H1 (cell line): ENCODE measurements at regions not wholly inside any gene's neighbourhood (a gene's known extent, or its start where the extent isn't known, plus 50 kb on each side); places are given as distances from the start of the nearest gene placed in this dataset.

ENCODE experiments used
- CTCF ChIA-PET: fragments of 300-600 bp; sonication (Branson Sonifier 250); formaldehyde crosslinking; loops from one replicate; lab custom pipeline; 2021; ENCODE audit not compliant: partially characterized antibody; lab: Charles Lee
- POLR2A ChIA-PET: fragments of 300-600 bp; sonication (Branson Sonifier 250); formaldehyde crosslinking; loops from one replicate; lab custom pipeline; 2021; ENCODE audit warnings: inconsistent platforms; ENCODE audit not compliant: partially characterized antibody; lab: Charles Lee
- DNase-seq, 2 experiments: peaks; one replicate each; pipeline versions ENCODE4 v3.0.0 to v3.0.0-alpha.2; 2010 to 2022; ENCODE audit warnings: low spot score in 2 of 2, low read depth in 1 of 2, mixed read lengths in 1 of 2
- FAIRE-seq: peaks from 2 replicates; lab custom pipeline; 2011; peaks lifted over from hg19 to GRCh38; lab: Jason Lieb, UNC
- H2AFZ ChIP-seq: 2 replicates; pipeline ENCODE4 v1.8.1; 2012; ENCODE audit warnings: low read length, inconsistent platforms
- H2AK5ac ChIP-seq: 2 replicates; pipeline ENCODE4 v1.6.1; 2013; ENCODE audit warnings: low read depth, low read length
- H2BK120ac ChIP-seq: replicated peaks from 2 replicates; pipeline ENCODE3; 2013; ENCODE audit warnings: low read depth, low read length, inconsistent platforms
- H2BK12ac ChIP-seq: 2 replicates; pipeline ENCODE4 v1.6.1; 2013; ENCODE audit warnings: low read depth, low read length
- H2BK15ac ChIP-seq: 2 replicates; pipeline ENCODE4 v1.6.1; 2013; ENCODE audit warnings: low read length
- H2BK20ac ChIP-seq: 2 replicates; pipeline ENCODE4 v1.6.1; 2013; ENCODE audit warnings: low read length
- H2BK5ac ChIP-seq: 2 replicates; pipeline ENCODE4 v1.6.1; 2013; ENCODE audit warnings: low read depth, low read length
- H3K14ac ChIP-seq: 2 replicates; pipeline ENCODE4 v1.6.1; 2013; ENCODE audit warnings: inconsistent platforms; ENCODE audit not compliant: insufficient read length
- H3K18ac ChIP-seq: 2 replicates; pipeline ENCODE4 v1.6.1; 2013; ENCODE audit warnings: low read length; ENCODE audit errors: extremely low read depth
- H3K23ac ChIP-seq: 2 replicates; pipeline ENCODE4 v1.6.1; 2013; ENCODE audit warnings: inconsistent platforms; ENCODE audit not compliant: insufficient read length
- H3K23me2 ChIP-seq: 2 replicates; pipeline ENCODE4 v1.6.1; 2013; ENCODE audit warnings: low read depth, low read length
- H3K27ac ChIP-seq: 2 replicates; pipeline ENCODE4 v1.6.1; 2011; ENCODE audit warnings: low read depth, low read length, inconsistent platforms
- H3K27me3 ChIP-seq, 4 experiments: replicated peaks in 1 of 4; 1 replicate in 1 of 4; 2 replicates in 3 of 4; pipeline versions ENCODE4 v1.6.1 to v1.8.1; 2011 to 2013; ENCODE audit warnings: low read length in 3 of 4, mild to moderate bottlenecking in 3 of 4, inconsistent platforms in 2 of 4, mixed read lengths in 2 of 4, moderate library complexity in 1 of 4; ENCODE audit not compliant: control insufficient read depth in 3 of 4, insufficient read depth in 3 of 4; ENCODE audit errors: extremely low read depth in 1 of 4
- H3K36me3 ChIP-seq, 4 experiments: 2 replicates each; pipeline versions ENCODE4 v1.6.1 to v1.8.1; 2011 to 2013; ENCODE audit warnings: mild to moderate bottlenecking in 4 of 4, low read length in 3 of 4, moderate library complexity in 2 of 4, control low read depth in 1 of 4, inconsistent platforms in 1 of 4; ENCODE audit not compliant: insufficient read depth in 4 of 4, control insufficient read depth in 2 of 4
- H3K4ac ChIP-seq: replicated peaks from 2 replicates; pipeline ENCODE3; 2013; ENCODE audit warnings: low read length, low read depth, mixed read lengths, inconsistent platforms; ENCODE audit not compliant: insufficient read length
- H3K4me1 ChIP-seq, 4 experiments: replicated peaks in 1 of 4; 1 replicate in 1 of 4; 2 replicates in 3 of 4; pipeline versions ENCODE4 v1.6.1 to v1.8.1; 2011 to 2013; ENCODE audit warnings: low read length in 3 of 4, inconsistent platforms in 2 of 4, mixed read lengths in 1 of 4; ENCODE audit not compliant: insufficient read depth in 4 of 4, control insufficient read depth in 3 of 4
- H3K4me2 ChIP-seq, 2 experiments: 2 replicates each; pipeline versions ENCODE4 v1.6.1 to v1.8.1; 2011 to 2013; ENCODE audit warnings: low read depth in 2 of 2, low read length in 2 of 2, control low read depth in 1 of 2, inconsistent platforms in 1 of 2, mild to moderate bottlenecking in 1 of 2; ENCODE audit not compliant: insufficient read depth in 1 of 2
- H3K4me3 ChIP-seq, 4 experiments: fragments of 200-600, 300-600 bp in 1 of 4; sonication (generic), shearing (Covaris generic), sonication (Bioruptor Twin) in 1 of 4; 2 replicates each; pipeline versions ENCODE4 v1.5.1 to v1.8.1; 2011 to 2016; ENCODE audit warnings: low read length in 4 of 4, low read depth in 3 of 4, control low read depth in 2 of 4, inconsistent platforms in 2 of 4, mild to moderate bottlenecking in 2 of 4, mixed read lengths in 1 of 4, moderate library complexity in 1 of 4; ENCODE audit not compliant: insufficient read depth in 2 of 4; ENCODE audit errors: extremely low read depth in 1 of 4
- H3K56ac ChIP-seq: replicated peaks from 2 replicates; pipeline ENCODE3; 2013; ENCODE audit warnings: low read depth, mild to moderate bottlenecking, mixed read lengths, low read length, inconsistent platforms; ENCODE audit not compliant: insufficient read length
- H3K79me1 ChIP-seq: 2 replicates; pipeline ENCODE4 v1.6.1; 2013; ENCODE audit warnings: low read depth, low read length, control low read depth
- H3K79me2 ChIP-seq, 2 experiments: 2 replicates each; pipeline versions ENCODE4 v1.6.1 to v1.8.1; 2012 to 2013; ENCODE audit warnings: low read length in 2 of 2, mild to moderate bottlenecking in 2 of 2, inconsistent platforms in 1 of 2; ENCODE audit not compliant: insufficient read depth in 2 of 2, control insufficient read depth in 1 of 2
- H3K9ac ChIP-seq, 4 experiments: replicated peaks in 1 of 4; 1 replicate in 1 of 4; 2 replicates in 3 of 4; pipeline versions ENCODE4 v1.6.1 to v1.8.1; 2011 to 2013; ENCODE audit warnings: low read depth in 3 of 4, low read length in 3 of 4, control low read depth in 2 of 4, mild to moderate bottlenecking in 2 of 4, moderate library complexity in 2 of 4, inconsistent platforms in 1 of 4; ENCODE audit errors: extremely low read depth in 1 of 4
- H3K9me3 ChIP-seq, 2 experiments: 2 replicates each; pipeline versions ENCODE4 v1.6.1 to v1.8.1; 2012 to 2013; ENCODE audit warnings: mild to moderate bottlenecking in 2 of 2, moderate library complexity in 2 of 2, control low read depth in 1 of 2, inconsistent platforms in 1 of 2, low read depth in 1 of 2, low read length in 1 of 2, mixed read lengths in 1 of 2; ENCODE audit not compliant: insufficient read depth in 2 of 2
- H4K20me1 ChIP-seq, 2 experiments: replicated peaks in 1 of 2; 2 replicates each; pipeline versions ENCODE3 to v1.8.1; 2011 to 2013; ENCODE audit warnings: inconsistent platforms in 2 of 2, low read length in 2 of 2, mild to moderate bottlenecking in 1 of 2; ENCODE audit not compliant: insufficient read depth in 2 of 2, control insufficient read depth in 1 of 2
- H4K5ac ChIP-seq: 2 replicates; pipeline ENCODE4 v1.6.1; 2013; ENCODE audit warnings: low read length, low read depth, mixed read lengths, inconsistent platforms; ENCODE audit not compliant: insufficient read length
- H4K8ac ChIP-seq: 2 replicates; pipeline ENCODE4 v1.8.0; 2013; ENCODE audit warnings: mild to moderate bottlenecking, moderate library complexity, low read length, inconsistent platforms; ENCODE audit not compliant: insufficient read depth; ENCODE audit errors: extremely low read depth
- H4K91ac ChIP-seq: replicated peaks from 2 replicates; pipeline ENCODE3; 2013; ENCODE audit warnings: low read length, mixed read lengths, inconsistent platforms; ENCODE audit not compliant: insufficient read length
- CHD2 ChIP-seq: IDR thresholded peaks from 2 replicates; pipeline ENCODE4 v1.6.1; 2012; ENCODE audit warnings: low read length, improper control_type of control experiment
- HDAC2 ChIP-seq, 2 experiments: fragments of 300-600 bp in 1 of 2; sonication (generic) in 1 of 2; IDR thresholded peaks; 2 replicates each; pipeline ENCODE4 v1.6.1; 2011 to 2012; ENCODE audit warnings: low read depth in 2 of 2, low read length in 2 of 2, mild to moderate bottlenecking in 2 of 2, moderate library complexity in 2 of 2, borderline replicate concordance in 1 of 2, inconsistent platforms in 1 of 2
- POU5F1 ChIP-seq: IDR thresholded peaks from 2 replicates; pipeline ENCODE4 v1.6.1; 2011; ENCODE audit warnings: low read depth, mild to moderate bottlenecking, low read length, moderate library complexity
- RBBP5 ChIP-seq: IDR thresholded peaks from 2 replicates; pipeline ENCODE4 v1.7.1; 2012; ENCODE audit warnings: low read depth, mild to moderate bottlenecking, inconsistent platforms, low read length, moderate library complexity, borderline replicate concordance
- SIRT6 ChIP-seq: IDR thresholded peaks from one replicate; pipeline ENCODE4 v1.7.1; 2012; ENCODE audit warnings: low read length, inconsistent platforms
- SUZ12 ChIP-seq: fragments of 200-600 bp; sonication (generic); IDR thresholded peaks from 2 replicates; pipeline ENCODE4 v1.6.1; 2012; ENCODE audit warnings: mild to moderate bottlenecking, inconsistent platforms, low read length, moderate library complexity, mixed read lengths
- TCF12 ChIP-seq: IDR thresholded peaks from 2 replicates; pipeline ENCODE4 v1.6.1; 2011; ENCODE audit warnings: low read depth, mild to moderate bottlenecking, low read length
- TEAD4 ChIP-seq: IDR thresholded peaks from 2 replicates; pipeline ENCODE4 v1.6.1; 2012; ENCODE audit warnings: low read depth, low read length, inconsistent platforms, mixed read lengths
- WGBS, 2 experiments: shearing (Covaris generic) in 1 of 2; methylation state at CpG; one replicate each; pipeline versions ENCODE4 v1.1.6 to v1.1.7; 2013 to 2015; ENCODE audit warnings: low lambda C conversion rate in 2 of 2, mixed read lengths in 2 of 2, inconsistent platforms in 1 of 2, low coverage in 1 of 2, missing lambda C conversion rate in 1 of 2; ENCODE audit not compliant: insufficient replicate concordance in 2 of 2, insufficient coverage in 1 of 2, insufficient read length in 1 of 2; ENCODE audit errors: extremely low coverage in 1 of 2, missing lambda C conversion rate in 1 of 2; 5-methylcytosine and 5-hydroxymethylcytosine counted together
- TF ChIP-seq, protein P1 (sequence below): IDR thresholded peaks from 2 replicates; pipeline ENCODE4 v1.6.1; 2011; ENCODE audit warnings: low read depth, mild to moderate bottlenecking, low read length; ENCODE audit not compliant: insufficient read depth
- TF ChIP-seq, protein P2 (sequence below): IDR thresholded peaks from 2 replicates; pipeline ENCODE4 v1.6.1; 2012; ENCODE audit warnings: low read length, inconsistent platforms

DNA sequence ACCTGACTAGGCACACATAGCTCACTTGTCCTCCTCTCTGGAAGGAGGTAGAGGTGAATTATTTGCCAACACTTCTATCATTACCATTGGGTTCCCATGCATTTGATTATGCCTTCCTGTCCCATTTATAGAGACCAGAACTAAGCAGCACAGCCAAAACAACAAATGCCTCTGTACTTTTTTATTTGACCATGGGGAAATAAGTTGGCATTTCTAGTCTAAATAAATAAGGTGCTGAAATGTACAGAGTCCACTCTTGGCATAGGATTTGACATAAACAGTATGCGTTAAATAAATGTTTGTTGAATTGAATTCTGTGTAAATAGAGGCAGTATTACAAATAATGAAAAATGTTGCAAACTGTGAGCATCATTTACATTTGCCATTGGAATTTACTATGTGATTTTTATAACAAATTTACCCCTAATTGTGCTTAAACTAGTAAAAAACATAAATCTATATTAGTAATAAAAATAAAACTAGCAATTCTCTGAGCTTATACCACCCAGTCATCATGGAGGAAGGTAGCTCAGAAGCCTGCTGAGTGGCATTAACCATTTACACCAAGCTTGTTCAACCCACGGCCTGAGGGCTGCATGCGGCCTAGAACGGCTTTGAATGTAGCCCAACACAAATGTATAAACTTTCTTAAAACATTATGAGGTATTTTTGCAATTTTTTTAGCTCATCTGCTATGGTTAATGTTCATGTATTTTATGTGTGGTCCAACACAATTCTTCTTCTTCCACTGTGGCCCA is 367.8 kb downstream of the FIGN start:
- Histone ChIP-seq H3K23ac (no peak overlapping the region), H3K4ac (no peak overlapping the region), H4K5ac (no peak overlapping the region), H3K14ac (no peak overlapping the region), H2BK5ac (no peak overlapping the region), H3K79me1 (no peaks in the 10 kb centered on the region), H2AK5ac (no peak overlapping the region), H3K9me3 (no peaks in the 10 kb centered on the region), H3K36me3 (no peaks in the 10 kb centered on the region), H3K18ac (no peak overlapping the region), H3K56ac (no peak overlapping the region), H3K4me1 (no peaks in the 10 kb centered on the region), H3K27me3 (no peaks in the 10 kb centered on the region), H3K4me3 (no peak overlapping the region), H3K9ac (no peak overlapping the region), H4K91ac (no peak overlapping the region), H2AFZ (no peak overlapping the region), H4K8ac (no peak overlapping the region), H3K23me2 (no peaks in the 10 kb centered on the region), H2BK120ac (no peak overlapping the region), H3K4me2 (no peak overlapping the region), H2BK12ac (no peak overlapping the region), H3K79me2 (no peaks in the 10 kb centered on the region), H3K27ac (no peak overlapping the region), H2BK15ac (no peak overlapping the region), H4K20me1 (no peaks in the 10 kb centered on the region), H2BK20ac (no peak overlapping the region)
- ChIA-PET POLR2A (no interaction called here), CTCF (interaction anchor here (1.0 to 2.2 kb wide), 4 partner anchors 23 to 1085 kb away, joined by 3 to 5 read pairs (median 4); no protein-coding TSS in a partner anchor)
- WGBS, 2 experiments = 98% methylated on average over 4 of the region's 4 CpGs; no CpG with 5 or more reads in 1 of the 2 experiments
- no peak for TF ChIP-seq TCF12
- no peak for TF ChIP-seq CHD2
- TF ChIP-seq, protein P1, sequence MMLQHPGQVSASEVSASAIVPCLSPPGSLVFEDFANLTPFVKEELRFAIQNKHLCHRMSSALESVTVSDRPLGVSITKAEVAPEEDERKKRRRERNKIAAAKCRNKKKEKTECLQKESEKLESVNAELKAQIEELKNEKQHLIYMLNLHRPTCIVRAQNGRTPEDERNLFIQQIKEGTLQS = no peak
- no peak for TF ChIP-seq RBBP5
- no peak for TF ChIP-seq SUZ12
- TF ChIP-seq HDAC2 (IDR thresholded peaks at IDR 0.05; ENCODE audit: borderline replicate concordance in 1 of 2, low read depth in 2 of 2, low read length in 2 of 2) = no peak
- no peak for TF ChIP-seq TEAD4
- TF ChIP-seq, protein P2, sequence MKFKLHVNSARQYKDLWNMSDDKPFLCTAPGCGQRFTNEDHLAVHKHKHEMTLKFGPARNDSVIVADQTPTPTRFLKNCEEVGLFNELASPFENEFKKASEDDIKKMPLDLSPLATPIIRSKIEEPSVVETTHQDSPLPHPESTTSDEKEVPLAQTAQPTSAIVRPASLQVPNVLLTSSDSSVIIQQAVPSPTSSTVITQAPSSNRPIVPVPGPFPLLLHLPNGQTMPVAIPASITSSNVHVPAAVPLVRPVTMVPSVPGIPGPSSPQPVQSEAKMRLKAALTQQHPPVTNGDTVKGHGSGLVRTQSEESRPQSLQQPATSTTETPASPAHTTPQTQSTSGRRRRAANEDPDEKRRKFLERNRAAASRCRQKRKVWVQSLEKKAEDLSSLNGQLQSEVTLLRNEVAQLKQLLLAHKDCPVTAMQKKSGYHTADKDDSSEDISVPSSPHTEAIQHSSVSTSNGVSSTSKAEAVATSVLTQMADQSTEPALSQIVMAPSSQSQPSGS = no peak
- TF ChIP-seq POU5F1 = no peak
- no peak for TF ChIP-seq SIRT6
- FAIRE-seq = no peak
- no peak for DNase-seq
